Keratinocyte (primary cell): ENCODE measurements at regions not wholly inside any gene's neighbourhood (a gene's known extent, or its start where the extent isn't known, plus 50 kb on each side); places are given as distances from the start of the nearest gene placed in this dataset.

ENCODE experiments used
- DNase-seq: peaks from one replicate; pipeline ENCODE4 v3.0.0-alpha.2; 2011; ENCODE audit warnings: low read depth, missing footprints, low spot score
- FAIRE-seq: peaks from 2 replicates; lab custom pipeline; 2011; peaks lifted over from hg19 to GRCh38; lab: Jason Lieb, UNC
- H2AFZ ChIP-seq: 2 replicates; pipeline ENCODE4 v1.6.0; 2012; ENCODE audit warnings: low read length, control low read depth, inconsistent platforms; ENCODE audit not compliant: control insufficient read depth
- H3K27ac ChIP-seq: 2 replicates; pipeline ENCODE4 v1.5.1; 2011; ENCODE audit warnings: low read length; ENCODE audit not compliant: control insufficient read depth, insufficient read depth
- H3K27me3 ChIP-seq: 3 replicates; pipeline ENCODE4 v1.6.0; 2011; ENCODE audit warnings: low read length; ENCODE audit not compliant: control insufficient read depth, insufficient read depth; ENCODE audit errors: extremely low read depth
- H3K36me3 ChIP-seq, 2 experiments: 2 replicates in 1 of 2; 3 replicates in 1 of 2; pipeline ENCODE4 v1.5.1; 2011; ENCODE audit warnings: low read length in 2 of 2, mild to moderate bottlenecking in 1 of 2; ENCODE audit not compliant: control insufficient read depth in 2 of 2, insufficient read depth in 2 of 2; ENCODE audit errors: extremely low read depth in 1 of 2
- H3K4me1 ChIP-seq: 3 replicates; pipeline ENCODE4 v1.5.1; 2011; ENCODE audit warnings: low read length; ENCODE audit not compliant: control insufficient read depth, insufficient read depth; ENCODE audit errors: extremely low read depth
- H3K4me2 ChIP-seq: 3 replicates; pipeline ENCODE4 v1.6.0; 2011; ENCODE audit warnings: low read depth, low read length; ENCODE audit not compliant: control insufficient read depth, insufficient read depth; ENCODE audit errors: extremely low read depth
- H3K4me3 ChIP-seq, 3 experiments: fragments of 200-600 bp in 1 of 3; sonication (generic) in 1 of 3; 2 replicates in 2 of 3; 3 replicates in 1 of 3; pipeline ENCODE4 v1.5.1; 2011 to 2016; ENCODE audit warnings: low read length in 3 of 3, mild to moderate bottlenecking in 3 of 3, control low read depth in 2 of 3, inconsistent platforms in 1 of 3, low read depth in 1 of 3, mixed read lengths in 1 of 3, mixed run types in 1 of 3, moderate library complexity in 1 of 3; ENCODE audit not compliant: control insufficient read depth in 2 of 3, insufficient read depth in 2 of 3; ENCODE audit errors: extremely low read depth in 1 of 3
- H3K79me2 ChIP-seq: 2 replicates; pipeline ENCODE4 v1.6.0; 2012; ENCODE audit warnings: low read length; ENCODE audit not compliant: control insufficient read depth, insufficient read depth
- H3K9ac ChIP-seq: 3 replicates; pipeline ENCODE4 v1.6.0; 2011; ENCODE audit warnings: low read length; ENCODE audit not compliant: control insufficient read depth, insufficient read depth; ENCODE audit errors: extremely low read depth
- H3K9me1 ChIP-seq: 3 replicates; pipeline ENCODE4 v1.6.0; 2011; ENCODE audit warnings: low read length; ENCODE audit not compliant: control insufficient read depth, insufficient read depth; ENCODE audit errors: extremely low read depth
- H3K9me3 ChIP-seq: 2 replicates; pipeline ENCODE4 v1.5.1; 2012; ENCODE audit warnings: low read depth, low read length; ENCODE audit not compliant: control insufficient read depth
- H4K20me1 ChIP-seq: 3 replicates; pipeline ENCODE4 v1.6.0; 2011; ENCODE audit warnings: low read length; ENCODE audit not compliant: control insufficient read depth, insufficient read depth; ENCODE audit errors: extremely low read depth
- EZH2 ChIP-seq: IDR thresholded peaks from one replicate; pipeline ENCODE4 v1.6.1; 2012; ENCODE audit warnings: inconsistent platforms, mild to moderate bottlenecking, low read length, moderate library complexity
- dilution Hi-C: fragments of 300-500 bp; cut with MboI; formaldehyde crosslinking; loops from one replicate; pipeline ENCODE4 v1.7.0; 2020; ENCODE audit warnings: low sequenced_read_pairs; ENCODE audit not compliant: extremely low pct_ligation_motif_present
- TF ChIP-seq, protein P1 (sequence below), 3 experiments: IDR thresholded peaks in 1 of 3; conservative IDR thresholded peaks in 1 of 3; optimal IDR thresholded peaks in 1 of 3; 2 replicates in 2 of 3; 3 replicates in 1 of 3; pipeline versions ENCODE3 to v1.5.1; 2011; ENCODE audit warnings: low read length in 3 of 3, mild to moderate bottlenecking in 3 of 3, moderate library complexity in 2 of 3, control low read depth in 1 of 3, inconsistent platforms in 1 of 3; ENCODE audit not compliant: insufficient read depth in 2 of 3; ENCODE audit errors: extremely low read depth in 1 of 3

DNA sequence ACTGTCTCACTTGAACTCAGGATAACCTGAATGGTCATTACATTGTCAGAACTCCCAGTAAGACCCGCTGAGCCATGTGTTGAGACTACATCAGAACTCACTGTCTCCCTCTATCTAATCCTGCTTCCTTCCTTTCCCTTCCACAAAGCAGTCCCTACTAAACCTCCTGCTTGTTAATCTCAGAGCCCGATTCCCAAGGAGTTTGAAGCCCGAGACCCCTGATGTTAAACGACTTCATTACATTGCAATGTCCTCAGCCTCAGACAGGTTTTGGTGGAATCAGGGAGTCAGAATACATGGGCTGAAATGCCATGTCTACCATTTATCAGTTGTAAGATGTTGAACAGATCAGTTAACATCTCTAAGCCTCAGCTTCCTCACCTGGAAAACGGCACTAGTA lies 682.4 kb downstream of the ADGRL2 start:
- no peaks in the 10 kb centered on the region for H3K9me3 ChIP-seq
- no peak overlapping the region for H3K4me2 ChIP-seq
- peaks cover 21% of the 10 kb centered on the region for H3K4me1 ChIP-seq
- H3K27ac ChIP-seq = no peak overlapping the region
- H3K9me1 ChIP-seq = no peaks in the 10 kb centered on the region
- FAIRE-seq = no peak
- H4K20me1 ChIP-seq = no peaks in the 10 kb centered on the region
- dilution Hi-C loops = no loop called here
- H3K9ac ChIP-seq = no peak overlapping the region
- no peak overlapping the region for H2AFZ ChIP-seq
- H3K27me3 ChIP-seq = no peaks in the 10 kb centered on the region
- H3K4me3 ChIP-seq = no peak overlapping the region
- H3K36me3 ChIP-seq = no peaks in the 10 kb centered on the region
- no peak for DNase-seq
- TF ChIP-seq, protein P1, sequence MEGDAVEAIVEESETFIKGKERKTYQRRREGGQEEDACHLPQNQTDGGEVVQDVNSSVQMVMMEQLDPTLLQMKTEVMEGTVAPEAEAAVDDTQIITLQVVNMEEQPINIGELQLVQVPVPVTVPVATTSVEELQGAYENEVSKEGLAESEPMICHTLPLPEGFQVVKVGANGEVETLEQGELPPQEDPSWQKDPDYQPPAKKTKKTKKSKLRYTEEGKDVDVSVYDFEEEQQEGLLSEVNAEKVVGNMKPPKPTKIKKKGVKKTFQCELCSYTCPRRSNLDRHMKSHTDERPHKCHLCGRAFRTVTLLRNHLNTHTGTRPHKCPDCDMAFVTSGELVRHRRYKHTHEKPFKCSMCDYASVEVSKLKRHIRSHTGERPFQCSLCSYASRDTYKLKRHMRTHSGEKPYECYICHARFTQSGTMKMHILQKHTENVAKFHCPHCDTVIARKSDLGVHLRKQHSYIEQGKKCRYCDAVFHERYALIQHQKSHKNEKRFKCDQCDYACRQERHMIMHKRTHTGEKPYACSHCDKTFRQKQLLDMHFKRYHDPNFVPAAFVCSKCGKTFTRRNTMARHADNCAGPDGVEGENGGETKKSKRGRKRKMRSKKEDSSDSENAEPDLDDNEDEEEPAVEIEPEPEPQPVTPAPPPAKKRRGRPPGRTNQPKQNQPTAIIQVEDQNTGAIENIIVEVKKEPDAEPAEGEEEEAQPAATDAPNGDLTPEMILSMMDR (optimal IDR thresholded peaks at IDR 0.05 in 1 of 3, IDR thresholded peaks at IDR 0.05 in 1 of 3, conservative IDR thresholded peaks at IDR 0.05 in 1 of 3; ENCODE audit: extremely low read depth in 1 of 3, insufficient read depth in 2 of 3, low read length in 3 of 3) = no peak
- TF ChIP-seq EZH2 = no peak
- H3K79me2 ChIP-seq = no peaks in the 10 kb centered on the region

DNA sequence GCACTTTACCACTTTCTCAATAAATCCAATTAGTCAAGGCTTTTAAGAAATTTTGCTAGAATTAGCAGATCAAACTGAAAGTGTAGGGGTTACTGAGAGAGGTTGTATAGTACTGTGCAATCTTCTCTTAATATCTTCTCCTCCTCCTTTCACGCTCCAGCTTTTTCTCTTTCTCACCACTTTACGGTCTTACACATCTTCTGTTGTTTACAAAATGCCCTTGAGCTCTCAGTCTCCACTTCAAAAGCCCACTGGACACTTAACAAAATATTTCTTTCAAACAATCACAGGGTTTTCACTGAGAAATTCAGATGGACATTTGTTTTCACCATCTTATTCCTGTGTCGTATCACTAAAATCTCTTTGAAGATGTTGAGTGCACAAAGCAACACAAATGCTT lies 678.2 kb downstream of the ADGRL2 start:
- no peak for DNase-seq
- dilution Hi-C loops = no loop called here

More for the DNA sequence above, 678.2 kb downstream of the ADGRL2 start:
- no peaks in the 10 kb centered on the region for H3K9me1 ChIP-seq
- no peaks in the 10 kb centered on the region for H3K4me1 ChIP-seq
- no peaks in the 10 kb centered on the region for H3K27me3 ChIP-seq
- no peaks in the 10 kb centered on the region for H3K9me3 ChIP-seq
- no peaks in the 10 kb centered on the region for H3K36me3 ChIP-seq
- no peaks in the 10 kb centered on the region for H3K79me2 ChIP-seq
- no peaks in the 10 kb centered on the region for H4K20me1 ChIP-seq
- H3K9ac ChIP-seq = no peak overlapping the region
- H3K4me3 ChIP-seq = no peak overlapping the region
- no peak overlapping the region for H3K4me2 ChIP-seq
- no peak overlapping the region for H3K27ac ChIP-seq
- H2AFZ ChIP-seq = no peak overlapping the region
- TF ChIP-seq EZH2 = no peak
- TF ChIP-seq, protein P1 (optimal IDR thresholded peaks at IDR 0.05 in 1 of 3, IDR thresholded peaks at IDR 0.05 in 1 of 3, conservative IDR thresholded peaks at IDR 0.05 in 1 of 3; ENCODE audit: extremely low read depth in 1 of 3, insufficient read depth in 2 of 3, low read length in 3 of 3) = no peak
- FAIRE-seq = no peak
